Suprapubic skin (tissue), 4 donors: ENCODE measurements at regions not wholly inside any gene's neighbourhood (a gene's known extent, or its start where the extent isn't known, plus 50 kb on each side); places are given as distances from the start of the nearest gene placed in this dataset.

ENCODE experiments used
- CTCF ChIP-seq, 2 donors: fragments of 200-600 bp in 1 of 2; fragments of 450-650 bp in 1 of 2; sonication (generic) in 1 of 2; IDR thresholded peaks; one replicate each; pipeline ENCODE4 v1.5.1; 2016 to 2019; ENCODE audit warnings: antibody characterized with exemption in 2 of 2, mild to moderate bottlenecking in 1 of 2, moderate library complexity in 1 of 2
- EP300 ChIP-seq: sonication (generic); formaldehyde crosslinking; IDR thresholded peaks from one replicate; pipeline ENCODE4 v1.6.1; 2017; ENCODE audit warnings: antibody characterized with exemption
- POLR2A ChIP-seq, 2 donors: fragments of 450-650 bp; IDR thresholded peaks; one replicate each; pipeline ENCODE4 v1.6.1; 2017; ENCODE audit warnings: antibody characterized with exemption in 2 of 2, mild to moderate bottlenecking in 2 of 2, moderate library complexity in 2 of 2
- POLR2AphosphoS5 ChIP-seq, 3 donors: sonication (generic); formaldehyde crosslinking; IDR thresholded peaks; one replicate each; pipeline ENCODE4 v1.6.1; 2017; ENCODE audit warnings: antibody characterized with exemption in 3 of 3

DNA sequence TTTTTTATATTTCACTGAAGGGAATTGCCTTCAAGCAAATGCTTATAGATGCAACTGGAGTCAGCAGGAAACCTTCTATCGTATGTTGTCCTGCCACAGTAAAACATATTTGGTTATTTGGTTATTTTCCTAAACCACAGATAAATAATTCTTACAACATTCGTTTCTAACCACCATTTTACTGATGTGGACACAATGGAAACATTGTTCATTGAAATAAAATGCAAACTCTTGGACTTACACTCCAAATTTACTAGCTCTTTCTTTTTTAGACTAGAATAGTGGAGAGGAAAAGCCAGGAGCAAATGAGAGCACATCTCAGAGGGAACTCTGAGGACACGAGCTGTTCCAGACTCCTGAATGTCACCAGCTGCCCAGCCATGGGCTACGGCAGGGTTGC lies 114.8 kb downstream of the RPS12 start:
- TF ChIP-seq CTCF (IDR thresholded peaks at IDR 0.05) (no peak), EP300 (no peak), POLR2A (IDR thresholded peaks at IDR 0.05) (no peak), POLR2AphosphoS5 (IDR thresholded peaks at IDR 0.05) (no peak)
